Cardiac muscle cell (in vitro differentiated cells and primary cell): ENCODE measurements at regions not wholly inside any gene's neighbourhood (a gene's known extent, or its start where the extent isn't known, plus 50 kb on each side); places are given as distances from the start of the nearest gene placed in this dataset.

Experiments used
- DNase-seq, 2 donors: peaks; one replicate each; pipeline versions ENCODE4 v3.0.0 to v3.0.0-alpha.2; 2010 to 2017; ENCODE audit warnings: low read depth in 1 of 2, low spot score in 1 of 2
- H3K27ac ChIP-seq: fragments of 200-600 bp; sonication (generic); 2 replicates; pipeline ENCODE4 v1.5.1; 2016
- H3K27me3 ChIP-seq: fragments of 200-600 bp; sonication (generic); 2 replicates; pipeline ENCODE4 v1.6.0; 2016; ENCODE audit warnings: control low read depth
- H3K36me3 ChIP-seq: fragments of 200-600 bp; sonication (generic); 2 replicates; pipeline ENCODE4 v1.5.1; 2016; ENCODE audit warnings: control low read depth
- H3K4me1 ChIP-seq: fragments of 200-600 bp; sonication (generic); 2 replicates; pipeline ENCODE4 v1.8.1; 2017; ENCODE audit warnings: low read depth, mild to moderate bottlenecking, mixed run types
- H3K4me3 ChIP-seq: fragments of 200-600 bp; sonication (generic); 2 replicates; pipeline ENCODE4 v1.5.1; 2016; ENCODE audit warnings: mild to moderate bottlenecking
- H3K9me3 ChIP-seq: fragments of 200-600 bp; sonication (generic); 2 replicates; pipeline ENCODE4 v1.5.1; 2017; ENCODE audit warnings: low read depth, mild to moderate bottlenecking, control low read depth
- CTCF ChIP-seq: IDR thresholded peaks from 2 replicates; pipeline ENCODE4 v1.5.1; 2012; ENCODE audit warnings: low read depth, mild to moderate bottlenecking, low read length

- no peak for DNase-seq
- no peak overlapping the region for H3K4me3 ChIP-seq
- no peaks in the 10 kb centered on the region for H3K36me3 ChIP-seq
- no peaks in the 10 kb centered on the region for H3K4me1 ChIP-seq
- no peak for TF ChIP-seq CTCF
- no peaks in the 10 kb centered on the region for H3K9me3 ChIP-seq
- no peak overlapping the region for H3K27ac ChIP-seq
- no peaks in the 10 kb centered on the region for H3K27me3 ChIP-seq
Observed at GRCh38 chr6:66048684-66049474, 341.9 kb upstream of the EYS start.

- Histone ChIP-seq H3K27ac (no peak overlapping the region), H3K36me3 (no peaks in the 10 kb centered on the region), H3K27me3 (no peaks in the 10 kb centered on the region), H3K4me1 (no peaks in the 10 kb centered on the region), H3K9me3 (no peaks in the 10 kb centered on the region), H3K4me3 (no peak overlapping the region)
- TF ChIP-seq CTCF: no peak
- no peak for DNase-seq
Observed at GRCh38 chr6:66032626-66033025, 325.6 kb upstream of the EYS start.

- H3K4me3 ChIP-seq: no peak overlapping the region
- no peaks in the 10 kb centered on the region for H3K4me1 ChIP-seq
- DNase-seq: no peak
- no peaks in the 10 kb centered on the region for H3K36me3 ChIP-seq
- H3K27me3 ChIP-seq: no peaks in the 10 kb centered on the region
- no peaks in the 10 kb centered on the region for H3K9me3 ChIP-seq
- no peak for TF ChIP-seq CTCF
- H3K27ac ChIP-seq: no peak overlapping the region
Observed at GRCh38 chr6:66029391-66029790, 322.4 kb upstream of the EYS start.

GRCh38 chr6:65999288-65999791 is 292.3 kb upstream of the EYS start:
- no peak overlapping the region for H3K27ac ChIP-seq
- H3K4me3 ChIP-seq: no peak overlapping the region
- H3K9me3 ChIP-seq: no peaks in the 10 kb centered on the region
- no peaks in the 10 kb centered on the region for H3K4me1 ChIP-seq
- no peak for TF ChIP-seq CTCF
- DNase-seq: no peak
- no peaks in the 10 kb centered on the region for H3K27me3 ChIP-seq
- no peaks in the 10 kb centered on the region for H3K36me3 ChIP-seq

- H3K27me3 ChIP-seq: no peaks in the 10 kb centered on the region
Observed at GRCh38 chr6:65998544-65998943, 291.5 kb upstream of the EYS start.

More at GRCh38 chr6:65998544-65998943, 291.5 kb upstream of the EYS start:
- Histone ChIP-seq H3K4me3 (no peak overlapping the region), H3K9me3 (no peaks in the 10 kb centered on the region), H3K36me3 (no peaks in the 10 kb centered on the region), H3K4me1 (no peaks in the 10 kb centered on the region), H3K27ac (no peak overlapping the region)
- TF ChIP-seq CTCF: no peak
- no peak for DNase-seq
